ENCODE measurements at regions not wholly inside any gene's neighbourhood (a gene's known extent, or its start where the extent isn't known, plus 50 kb on each side); places are given as distances from the start of the nearest gene placed in this dataset.

GRCh38 chr14:51356381-51356780 lies 116.3 kb downstream of the TMX1 start:
- TF ChIP-seq EZH2phosphoT487 (IDR thresholded peaks at IDR 0.05; ENCODE audit: borderline replicate concordance) (no peak), CTCF (conservative IDR thresholded peaks at IDR 0.05; ENCODE audit: low read length) (no peak)
- H3K79me2 ChIP-seq (ENCODE audit: insufficient read depth, low read length), result no peaks in the 10 kb centered on the region
- no peak overlapping the region for H3K9ac ChIP-seq (ENCODE audit: low read depth, low read length, poor library complexity, severe bottlenecking)
- no peak overlapping the region for H3K4me3 ChIP-seq (ENCODE audit: low read length, poor library complexity, severe bottlenecking)
- H3K9me2 ChIP-seq (replicated peaks; ENCODE audit: low read depth, low read length), result no peaks in the 10 kb centered on the region
- no peaks in the 10 kb centered on the region for H3K27me3 ChIP-seq (ENCODE audit: insufficient read depth, low read length, poor library complexity, severe bottlenecking)
- H3K4me1 ChIP-seq (ENCODE audit: insufficient read depth, low read length, poor library complexity, severe bottlenecking), result no peaks in the 10 kb centered on the region
- H4K20me1 ChIP-seq (ENCODE audit: insufficient read depth, low read length, poor library complexity, severe bottlenecking), result no peaks in the 10 kb centered on the region
- H3F3A ChIP-seq (ENCODE audit: low read depth), result no peaks in the 10 kb centered on the region
- H3K4me2 ChIP-seq (ENCODE audit: low read depth, low read length, poor library complexity, severe bottlenecking), result no peak overlapping the region
- no peaks in the 10 kb centered on the region for H3K36me3 ChIP-seq (ENCODE audit: insufficient read depth, low read length)
- no peaks in the 10 kb centered on the region for H3K9me3 ChIP-seq (ENCODE audit: insufficient read depth, low read depth, low read length)
- H2AFZ ChIP-seq (ENCODE audit: low read length), result no peak overlapping the region

GRCh38 chr14:51357250-51357649 lies 117.2 kb downstream of the TMX1 start:
- H3F3A ChIP-seq (ENCODE audit: low read depth), result no peaks in the 10 kb centered on the region
- H3K36me3 ChIP-seq (ENCODE audit: insufficient read depth, low read length), result no peaks in the 10 kb centered on the region
- H3K4me3 ChIP-seq (ENCODE audit: low read length, poor library complexity, severe bottlenecking), result no peak overlapping the region
- no peaks in the 10 kb centered on the region for H3K79me2 ChIP-seq (ENCODE audit: insufficient read depth, low read length)
- H3K9me2 ChIP-seq (replicated peaks; ENCODE audit: low read depth, low read length), result no peaks in the 10 kb centered on the region
- no peak overlapping the region for H3K4me2 ChIP-seq (ENCODE audit: low read depth, low read length, poor library complexity, severe bottlenecking)
- no peaks in the 10 kb centered on the region for H3K4me1 ChIP-seq (ENCODE audit: insufficient read depth, low read length, poor library complexity, severe bottlenecking)
- no peak overlapping the region for H2AFZ ChIP-seq (ENCODE audit: low read length)
- no peaks in the 10 kb centered on the region for H3K9me3 ChIP-seq (ENCODE audit: insufficient read depth, low read depth, low read length)
- TF ChIP-seq EZH2phosphoT487 (IDR thresholded peaks at IDR 0.05; ENCODE audit: borderline replicate concordance) (no peak), CTCF (conservative IDR thresholded peaks at IDR 0.05; ENCODE audit: low read length) (no peak)
- H3K9ac ChIP-seq (ENCODE audit: low read depth, low read length, poor library complexity, severe bottlenecking), result no peak overlapping the region
- H3K27me3 ChIP-seq (ENCODE audit: insufficient read depth, low read length, poor library complexity, severe bottlenecking), result no peaks in the 10 kb centered on the region
- no peaks in the 10 kb centered on the region for H4K20me1 ChIP-seq (ENCODE audit: insufficient read depth, low read length, poor library complexity, severe bottlenecking)

- Histone ChIP-seq H3K9ac (ENCODE audit: low read depth, low read length, poor library complexity, severe bottlenecking) (no peak overlapping the region), H3K36me3 (ENCODE audit: insufficient read depth, low read length) (no peaks in the 10 kb centered on the region), H3K27me3 (ENCODE audit: insufficient read depth, low read length, poor library complexity, severe bottlenecking) (no peaks in the 10 kb centered on the region), H3K9me3 (ENCODE audit: insufficient read depth, low read depth, low read length) (no peaks in the 10 kb centered on the region), H3K9me2 (replicated peaks; ENCODE audit: low read depth, low read length) (no peaks in the 10 kb centered on the region), H3K79me2 (ENCODE audit: insufficient read depth, low read length) (no peaks in the 10 kb centered on the region), H3K4me2 (ENCODE audit: low read depth, low read length, poor library complexity, severe bottlenecking) (no peak overlapping the region), H3F3A (ENCODE audit: low read depth) (no peaks in the 10 kb centered on the region), H3K4me3 (ENCODE audit: low read length, poor library complexity, severe bottlenecking) (no peak overlapping the region), H2AFZ (ENCODE audit: low read length) (no peak overlapping the region), H4K20me1 (ENCODE audit: insufficient read depth, low read length, poor library complexity, severe bottlenecking) (no peaks in the 10 kb centered on the region), H3K4me1 (ENCODE audit: insufficient read depth, low read length, poor library complexity, severe bottlenecking) (no peaks in the 10 kb centered on the region)
- TF ChIP-seq EZH2phosphoT487 (IDR thresholded peaks at IDR 0.05; ENCODE audit: borderline replicate concordance) (no peak), CTCF (conservative IDR thresholded peaks at IDR 0.05; ENCODE audit: low read length) (no peak)
Observed at GRCh38 chr14:51360592-51360991, 120.5 kb downstream of the TMX1 start.
